ENCODE measurements at regions not wholly inside any gene's neighbourhood (a gene's known extent, or its start where the extent isn't known, plus 50 kb on each side); places are given as distances from the start of the nearest gene placed in this dataset.

- Histone ChIP-seq H3K9me3 (ENCODE audit: control insufficient read depth, low read length) (no peaks in the 10 kb centered on the region), H3K27ac (ENCODE audit: insufficient read depth, low read length, poor library complexity, severe bottlenecking) (no peak overlapping the region), H3K4me1 (ENCODE audit: control insufficient read depth, insufficient read depth, low read length, poor library complexity, severe bottlenecking) (peaks cover 2% of the 10 kb centered on the region), H3K36me3 (ENCODE audit: control insufficient read depth, insufficient read depth, low read length) (no peaks in the 10 kb centered on the region), H3K27me3 (replicated peaks; ENCODE audit: control insufficient read depth, insufficient read depth, low read length, poor library complexity, severe bottlenecking) (no peaks in the 10 kb centered on the region), H3K4me3 (ENCODE audit: insufficient read depth, low read depth, low read length, poor library complexity, severe bottlenecking) (no peak overlapping the region)
- no peak for DNase-seq
Observed at GRCh38 chr2:204184226-204184625, 247.7 kb downstream of the ICOS start.

- Histone ChIP-seq H3K9me3 (ENCODE audit: control insufficient read depth, low read length) (no peaks in the 10 kb centered on the region), H3K36me3 (ENCODE audit: control insufficient read depth, insufficient read depth, low read length) (no peaks in the 10 kb centered on the region), H3K27me3 (replicated peaks; ENCODE audit: control insufficient read depth, insufficient read depth, low read length, poor library complexity, severe bottlenecking) (no peaks in the 10 kb centered on the region), H3K27ac (ENCODE audit: insufficient read depth, low read length, poor library complexity, severe bottlenecking) (no peak overlapping the region), H3K4me3 (ENCODE audit: insufficient read depth, low read depth, low read length, poor library complexity, severe bottlenecking) (no peak overlapping the region), H3K4me1 (ENCODE audit: control insufficient read depth, insufficient read depth, low read length, poor library complexity, severe bottlenecking) (peaks cover 2% of the 10 kb centered on the region)
- no peak for DNase-seq
Observed at GRCh38 chr2:204187229-204188083, 250.9 kb downstream of the ICOS start.

- DNase-seq = no peak
- no peaks in the 10 kb centered on the region for H3K27me3 ChIP-seq (replicated peaks; ENCODE audit: control insufficient read depth, insufficient read depth, low read length, poor library complexity, severe bottlenecking)
- H3K36me3 ChIP-seq (ENCODE audit: control insufficient read depth, insufficient read depth, low read length) = no peaks in the 10 kb centered on the region
- H3K27ac ChIP-seq (ENCODE audit: insufficient read depth, low read length, poor library complexity, severe bottlenecking) = no peak overlapping the region
- H3K4me3 ChIP-seq (ENCODE audit: insufficient read depth, low read depth, low read length, poor library complexity, severe bottlenecking) = no peak overlapping the region
- H3K4me1 ChIP-seq (ENCODE audit: control insufficient read depth, insufficient read depth, low read length, poor library complexity, severe bottlenecking) = peaks cover 2% of the 10 kb centered on the region
- no peaks in the 10 kb centered on the region for H3K9me3 ChIP-seq (ENCODE audit: control insufficient read depth, low read length)
Observed at GRCh38 chr2:204191574-204191973, 255.0 kb downstream of the ICOS start.

GRCh38 chr2:204195498-204195897 lies 258.9 kb downstream of the ICOS start:
- Histone ChIP-seq H3K27ac (ENCODE audit: insufficient read depth, low read length, poor library complexity, severe bottlenecking) (no peak overlapping the region), H3K9me3 (ENCODE audit: control insufficient read depth, low read length) (no peaks in the 10 kb centered on the region), H3K36me3 (ENCODE audit: control insufficient read depth, insufficient read depth, low read length) (no peaks in the 10 kb centered on the region), H3K4me3 (ENCODE audit: insufficient read depth, low read depth, low read length, poor library complexity, severe bottlenecking) (no peak overlapping the region), H3K27me3 (replicated peaks; ENCODE audit: control insufficient read depth, insufficient read depth, low read length, poor library complexity, severe bottlenecking) (peaks cover 3% of the 10 kb centered on the region), H3K4me1 (ENCODE audit: control insufficient read depth, insufficient read depth, low read length, poor library complexity, severe bottlenecking) (no peaks in the 10 kb centered on the region)
- DNase-seq = no peak

GRCh38 chr2:204197336-204198005 lies 260.9 kb downstream of the ICOS start:
- Histone ChIP-seq H3K9me3 (ENCODE audit: control insufficient read depth, low read length) (no peaks in the 10 kb centered on the region), H3K4me1 (ENCODE audit: control insufficient read depth, insufficient read depth, low read length, poor library complexity, severe bottlenecking) (no peaks in the 10 kb centered on the region), H3K27ac (ENCODE audit: insufficient read depth, low read length, poor library complexity, severe bottlenecking) (no peak overlapping the region), H3K36me3 (ENCODE audit: control insufficient read depth, insufficient read depth, low read length) (no peaks in the 10 kb centered on the region), H3K4me3 (ENCODE audit: insufficient read depth, low read depth, low read length, poor library complexity, severe bottlenecking) (no peak overlapping the region), H3K27me3 (replicated peaks; ENCODE audit: control insufficient read depth, insufficient read depth, low read length, poor library complexity, severe bottlenecking) (peaks cover 3% of the 10 kb centered on the region)
- DNase-seq = no peak

- Histone ChIP-seq H3K27me3 (replicated peaks; ENCODE audit: control insufficient read depth, insufficient read depth, low read length, poor library complexity, severe bottlenecking) (peaks cover 3% of the 10 kb centered on the region), H3K4me3 (ENCODE audit: insufficient read depth, low read depth, low read length, poor library complexity, severe bottlenecking) (no peak overlapping the region), H3K4me1 (ENCODE audit: control insufficient read depth, insufficient read depth, low read length, poor library complexity, severe bottlenecking) (no peaks in the 10 kb centered on the region), H3K27ac (ENCODE audit: insufficient read depth, low read length, poor library complexity, severe bottlenecking) (no peak overlapping the region), H3K9me3 (ENCODE audit: control insufficient read depth, low read length) (no peaks in the 10 kb centered on the region), H3K36me3 (ENCODE audit: control insufficient read depth, insufficient read depth, low read length) (no peaks in the 10 kb centered on the region)
- DNase-seq = no peak
Observed at GRCh38 chr2:204199357-204199756, 262.8 kb downstream of the ICOS start.

- DNase-seq = no peak
- Histone ChIP-seq H3K4me1 (ENCODE audit: control insufficient read depth, insufficient read depth, low read length, poor library complexity, severe bottlenecking) (no peaks in the 10 kb centered on the region), H3K9me3 (ENCODE audit: control insufficient read depth, low read length) (no peaks in the 10 kb centered on the region), H3K4me3 (ENCODE audit: insufficient read depth, low read depth, low read length, poor library complexity, severe bottlenecking) (no peak overlapping the region), H3K36me3 (ENCODE audit: control insufficient read depth, insufficient read depth, low read length) (no peaks in the 10 kb centered on the region), H3K27me3 (replicated peaks; ENCODE audit: control insufficient read depth, insufficient read depth, low read length, poor library complexity, severe bottlenecking) (peaks cover 3% of the 10 kb centered on the region), H3K27ac (ENCODE audit: insufficient read depth, low read length, poor library complexity, severe bottlenecking) (no peak overlapping the region)
Observed at GRCh38 chr2:204201507-204201906, 264.9 kb downstream of the ICOS start.

GRCh38 chr2:204202253-204202652 lies 265.7 kb downstream of the ICOS start:
- H3K27me3 ChIP-seq (replicated peaks; ENCODE audit: control insufficient read depth, insufficient read depth, low read length, poor library complexity, severe bottlenecking) = peaks cover 3% of the 10 kb centered on the region
- H3K27ac ChIP-seq (ENCODE audit: insufficient read depth, low read length, poor library complexity, severe bottlenecking) = no peak overlapping the region
- no peak for DNase-seq
- H3K4me1 ChIP-seq (ENCODE audit: control insufficient read depth, insufficient read depth, low read length, poor library complexity, severe bottlenecking) = no peaks in the 10 kb centered on the region
- H3K9me3 ChIP-seq (ENCODE audit: control insufficient read depth, low read length) = no peaks in the 10 kb centered on the region
- no peak overlapping the region for H3K4me3 ChIP-seq (ENCODE audit: insufficient read depth, low read depth, low read length, poor library complexity, severe bottlenecking)
- no peaks in the 10 kb centered on the region for H3K36me3 ChIP-seq (ENCODE audit: control insufficient read depth, insufficient read depth, low read length)

GRCh38 chr2:204203704-204204103 lies 267.1 kb downstream of the ICOS start:
- Histone ChIP-seq H3K27ac (ENCODE audit: insufficient read depth, low read length, poor library complexity, severe bottlenecking) (no peak overlapping the region), H3K9me3 (ENCODE audit: control insufficient read depth, low read length) (no peaks in the 10 kb centered on the region), H3K27me3 (replicated peaks; ENCODE audit: control insufficient read depth, insufficient read depth, low read length, poor library complexity, severe bottlenecking) (peaks cover 3% of the 10 kb centered on the region), H3K4me1 (ENCODE audit: control insufficient read depth, insufficient read depth, low read length, poor library complexity, severe bottlenecking) (no peaks in the 10 kb centered on the region), H3K36me3 (ENCODE audit: control insufficient read depth, insufficient read depth, low read length) (no peaks in the 10 kb centered on the region), H3K4me3 (ENCODE audit: insufficient read depth, low read depth, low read length, poor library complexity, severe bottlenecking) (no peak overlapping the region)
- DNase-seq = no peak

- Histone ChIP-seq H3K4me3 (ENCODE audit: insufficient read depth, low read depth, low read length, poor library complexity, severe bottlenecking) (no peak overlapping the region), H3K36me3 (ENCODE audit: control insufficient read depth, insufficient read depth, low read length) (no peaks in the 10 kb centered on the region), H3K4me1 (ENCODE audit: control insufficient read depth, insufficient read depth, low read length, poor library complexity, severe bottlenecking) (no peaks in the 10 kb centered on the region), H3K9me3 (ENCODE audit: control insufficient read depth, low read length) (no peaks in the 10 kb centered on the region), H3K27me3 (replicated peaks; ENCODE audit: control insufficient read depth, insufficient read depth, low read length, poor library complexity, severe bottlenecking) (no peaks in the 10 kb centered on the region), H3K27ac (ENCODE audit: insufficient read depth, low read length, poor library complexity, severe bottlenecking) (no peak overlapping the region)
- DNase-seq = no peak
Observed at GRCh38 chr2:204205082-204205481, 268.5 kb downstream of the ICOS start.
